CMK (cell line): ENCODE measurements at regions not wholly inside any gene's neighbourhood (a gene's known extent, or its start where the extent isn't known, plus 50 kb on each side); places are given as distances from the start of the nearest gene placed in this dataset.
"Not testable (repeated sequence)": the region's sequence is repeated elsewhere in the genome, so short reads cannot be mapped to it uniquely, and the experiment has no call there.

Source experiments
- DNase-seq: peaks from one replicate; pipeline ENCODE4 v3.0.0-alpha.2; 2010; ENCODE audit warnings: low read depth

DNA sequence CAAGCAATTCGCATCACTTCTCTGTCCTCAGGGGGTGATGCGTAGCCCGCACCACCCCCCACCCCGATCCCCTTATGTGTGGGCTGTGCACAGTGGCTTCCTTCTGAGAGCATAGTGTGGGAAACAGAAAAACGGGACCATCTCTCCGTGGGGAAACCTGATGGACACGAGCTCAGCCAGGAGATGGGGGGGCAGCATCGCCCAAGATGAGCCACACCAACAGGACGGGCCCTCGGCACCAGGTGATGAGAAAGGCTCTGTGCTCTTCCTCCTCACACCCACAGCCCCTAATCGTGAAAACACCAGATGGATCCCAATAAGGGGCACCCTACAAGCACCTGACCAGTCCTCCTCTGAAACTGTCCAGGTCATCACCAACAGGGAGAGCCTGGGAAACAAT is 153.6 kb downstream of the SHANK2 start:
- no peak for DNase-seq

DNA sequence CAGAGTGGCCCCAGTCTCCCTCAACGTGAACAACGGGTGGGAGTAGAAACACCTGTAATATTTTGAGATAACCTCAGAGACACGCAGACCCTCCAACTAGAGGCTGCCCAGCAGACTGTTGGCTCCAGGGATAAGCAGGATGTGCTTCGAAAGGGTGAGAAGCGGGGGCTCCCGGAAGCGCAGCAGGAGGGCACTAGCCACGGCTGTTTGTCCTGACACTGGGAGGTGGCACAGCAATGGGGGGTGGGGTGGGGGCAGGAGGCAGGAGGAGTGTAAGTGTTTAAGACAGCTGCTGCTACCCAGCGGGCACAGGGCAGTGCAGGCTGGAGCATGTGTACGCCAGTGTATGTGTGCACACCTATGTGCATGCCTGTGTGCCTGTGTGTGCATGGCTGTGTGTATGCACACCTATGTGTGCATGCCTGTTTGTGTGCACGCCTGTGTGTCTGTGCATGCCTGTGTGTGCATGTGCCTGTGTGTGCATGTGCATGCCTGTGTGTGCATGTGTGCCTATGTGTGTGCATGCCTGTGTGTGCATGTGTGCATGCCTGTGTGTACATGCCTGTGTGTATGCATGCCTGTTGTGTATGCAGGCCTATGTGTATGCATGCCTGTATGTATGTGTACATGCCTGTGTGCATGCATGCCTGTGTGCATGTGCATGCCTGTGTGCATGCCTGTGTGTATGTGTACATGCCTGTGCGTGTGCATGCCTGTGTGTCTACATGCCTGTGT is 154.7 kb downstream of the SHANK2 start:
- DNase-seq: no peak

DNA sequence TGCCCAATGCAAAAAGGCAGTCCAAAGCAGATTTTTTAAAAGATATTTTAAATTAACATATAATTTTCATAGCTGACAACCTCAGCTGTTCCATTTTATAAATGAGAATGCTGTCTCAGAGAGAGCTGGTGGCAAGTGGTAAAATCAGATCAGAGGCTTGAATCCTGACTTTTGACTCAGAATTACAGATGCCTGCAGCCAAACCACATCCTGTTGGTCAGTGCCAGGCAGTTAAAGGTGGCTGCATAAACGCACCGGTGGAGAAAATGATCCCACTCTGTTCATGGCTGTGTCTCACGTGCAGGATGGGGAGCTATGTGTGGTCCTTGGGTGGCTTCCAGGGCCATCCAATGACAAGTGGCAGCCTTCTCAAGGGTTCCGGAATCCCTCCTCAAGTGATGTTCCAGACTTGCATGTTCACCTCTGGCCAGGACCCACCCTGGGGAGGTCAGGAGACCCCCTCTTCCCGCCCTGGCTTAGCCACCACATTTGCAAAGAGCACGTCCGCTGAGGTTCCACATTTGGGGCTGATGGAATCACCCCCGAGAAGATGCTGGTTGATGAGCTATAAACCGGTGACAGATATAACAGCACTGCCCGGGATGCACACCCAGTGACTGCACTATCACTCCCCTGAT is 155.5 kb downstream of the SHANK2 start:
- DNase-seq: no peak

DNA sequence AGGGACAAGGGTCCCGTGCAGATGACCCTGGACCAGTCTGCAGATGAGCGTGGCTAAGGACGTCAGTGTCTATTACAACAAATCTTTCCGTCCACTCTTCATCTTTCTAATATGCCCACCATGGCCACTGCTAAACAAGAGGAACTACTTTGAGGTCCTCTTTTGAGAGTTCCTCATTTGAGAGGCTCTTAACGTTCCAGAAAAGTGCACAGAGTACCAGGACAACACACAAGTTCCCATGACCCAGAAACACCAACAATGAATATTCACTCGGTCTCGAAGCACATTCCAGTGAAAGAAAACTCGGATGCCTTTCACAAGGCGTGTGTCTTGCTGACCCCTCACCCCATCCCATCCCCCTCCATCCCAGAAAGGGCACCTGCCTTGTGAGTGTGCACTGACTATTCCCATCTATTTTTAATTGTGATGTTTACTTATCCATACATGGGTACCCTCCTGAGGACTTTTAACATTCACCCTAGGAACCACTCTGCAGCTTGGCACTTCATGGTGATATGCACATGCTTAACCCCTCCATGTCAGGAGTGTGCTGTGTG is 157.0 kb downstream of the SHANK2 start:
- DNase-seq: no peak

DNA sequence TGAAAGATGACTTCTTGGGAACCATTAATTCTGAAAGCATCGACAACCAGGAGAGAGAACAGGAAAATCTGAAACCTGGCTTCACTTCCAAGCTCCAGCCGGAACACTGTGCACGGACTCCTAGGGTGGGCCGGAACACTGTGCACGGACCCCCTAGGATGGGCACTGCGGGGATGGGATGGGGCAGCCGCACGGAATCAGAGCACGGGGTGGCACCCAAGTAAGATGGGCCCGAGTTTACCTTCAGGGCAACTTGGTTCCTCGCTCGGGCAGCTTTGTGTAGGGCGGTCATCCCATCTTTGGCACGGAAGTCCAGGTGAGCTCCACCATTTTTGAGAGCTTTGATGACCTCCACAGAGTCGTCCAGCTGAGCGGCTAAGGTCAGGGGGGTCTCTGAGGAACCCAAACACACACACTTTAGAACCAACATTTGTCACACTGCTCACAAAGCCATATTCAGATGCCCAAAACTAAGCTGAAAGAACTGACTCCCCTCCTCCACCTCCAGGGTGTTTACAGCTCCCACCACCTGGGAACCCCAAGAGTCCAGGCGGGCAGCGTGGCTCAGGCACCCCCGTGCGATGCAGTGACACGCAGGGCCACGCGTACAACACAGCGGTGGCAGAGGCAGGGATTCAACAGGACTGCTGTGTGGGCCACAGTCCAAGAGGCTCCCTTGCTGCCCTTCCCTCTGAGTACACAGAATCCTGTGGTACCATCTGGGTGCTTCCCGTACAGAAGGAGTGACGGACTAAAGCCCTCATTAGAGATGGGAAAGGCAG is 157.9 kb downstream of the SHANK2 start:
- DNase-seq: no peak

DNA sequence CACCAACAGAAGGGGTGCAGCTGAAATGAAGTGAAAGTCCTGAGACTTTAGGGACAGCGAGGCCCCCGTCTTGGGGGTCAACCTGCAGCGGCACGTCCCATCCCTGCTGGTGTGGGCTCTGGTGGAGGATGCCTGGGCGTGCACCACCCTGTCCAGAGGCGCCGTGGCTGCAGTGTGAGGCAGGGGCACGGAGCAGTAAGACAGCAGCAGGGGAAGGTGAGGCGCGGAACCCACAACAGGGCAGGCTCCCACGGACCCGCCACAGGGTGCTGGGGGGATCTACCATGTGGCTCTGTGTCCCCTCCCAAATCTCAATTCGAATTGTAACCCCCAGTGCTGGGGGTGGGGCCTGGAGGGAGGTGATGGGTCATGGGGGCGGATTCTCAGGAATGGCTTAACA is 158.6 kb downstream of the SHANK2 start:
- no peak for DNase-seq

DNA sequence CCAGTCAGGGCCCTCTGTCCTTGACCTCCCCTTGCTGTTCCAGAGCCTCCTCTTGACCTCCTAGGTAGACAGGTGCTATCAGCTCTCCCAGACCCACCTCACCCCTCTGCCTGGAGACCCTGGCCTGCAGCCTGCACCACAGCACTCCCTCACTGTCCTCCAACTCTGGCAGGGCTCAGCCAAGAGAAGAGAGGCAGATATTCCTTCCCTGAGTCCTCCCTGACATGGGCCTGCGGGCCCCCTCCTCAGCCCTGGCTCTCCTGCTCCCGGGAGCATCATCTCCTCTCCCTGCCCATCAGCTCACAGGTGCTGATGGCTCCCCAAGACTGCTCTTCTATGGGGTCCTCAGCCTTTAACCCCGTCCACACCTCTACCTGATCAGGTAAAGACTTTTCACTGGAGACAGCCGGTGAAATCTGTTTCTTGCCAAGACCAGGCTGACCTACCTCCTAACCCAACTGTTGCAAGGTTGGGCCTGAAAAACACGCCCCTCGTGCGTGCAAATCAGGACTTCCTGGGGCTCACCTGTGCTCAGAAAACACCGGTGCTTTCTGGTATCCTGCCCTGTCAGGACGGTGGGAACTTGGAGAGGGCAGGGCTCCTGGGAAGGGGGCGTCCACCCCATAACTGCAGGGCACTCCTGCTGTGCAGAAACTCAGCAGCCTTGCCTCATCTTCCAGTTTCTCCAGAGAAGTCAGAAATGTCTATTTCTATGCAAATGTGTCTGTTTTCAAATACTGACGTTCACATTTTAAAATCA is 160.7 kb downstream of the SHANK2 start:
- no peak for DNase-seq

DNA sequence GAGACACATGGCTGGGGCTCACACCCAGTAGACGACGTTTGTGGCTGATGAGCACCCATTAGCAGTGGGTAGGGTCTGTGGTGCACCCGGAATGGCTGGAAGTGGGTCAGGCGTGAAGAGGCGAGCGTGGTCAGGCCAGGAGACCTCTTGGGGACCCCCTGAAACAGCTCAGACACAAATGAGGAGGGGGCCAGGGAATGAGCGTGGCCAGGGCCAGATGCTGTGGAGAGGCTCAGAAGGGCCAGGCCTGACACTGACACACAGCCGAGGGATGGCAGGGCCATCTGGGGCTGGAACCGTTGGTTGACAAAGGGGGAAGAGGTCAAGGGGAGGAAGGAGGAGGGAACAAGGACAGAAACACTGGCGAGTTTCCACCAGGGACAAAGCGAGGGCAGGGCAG is 162.8 kb downstream of the SHANK2 start:
- DNase-seq: no peak

DNA sequence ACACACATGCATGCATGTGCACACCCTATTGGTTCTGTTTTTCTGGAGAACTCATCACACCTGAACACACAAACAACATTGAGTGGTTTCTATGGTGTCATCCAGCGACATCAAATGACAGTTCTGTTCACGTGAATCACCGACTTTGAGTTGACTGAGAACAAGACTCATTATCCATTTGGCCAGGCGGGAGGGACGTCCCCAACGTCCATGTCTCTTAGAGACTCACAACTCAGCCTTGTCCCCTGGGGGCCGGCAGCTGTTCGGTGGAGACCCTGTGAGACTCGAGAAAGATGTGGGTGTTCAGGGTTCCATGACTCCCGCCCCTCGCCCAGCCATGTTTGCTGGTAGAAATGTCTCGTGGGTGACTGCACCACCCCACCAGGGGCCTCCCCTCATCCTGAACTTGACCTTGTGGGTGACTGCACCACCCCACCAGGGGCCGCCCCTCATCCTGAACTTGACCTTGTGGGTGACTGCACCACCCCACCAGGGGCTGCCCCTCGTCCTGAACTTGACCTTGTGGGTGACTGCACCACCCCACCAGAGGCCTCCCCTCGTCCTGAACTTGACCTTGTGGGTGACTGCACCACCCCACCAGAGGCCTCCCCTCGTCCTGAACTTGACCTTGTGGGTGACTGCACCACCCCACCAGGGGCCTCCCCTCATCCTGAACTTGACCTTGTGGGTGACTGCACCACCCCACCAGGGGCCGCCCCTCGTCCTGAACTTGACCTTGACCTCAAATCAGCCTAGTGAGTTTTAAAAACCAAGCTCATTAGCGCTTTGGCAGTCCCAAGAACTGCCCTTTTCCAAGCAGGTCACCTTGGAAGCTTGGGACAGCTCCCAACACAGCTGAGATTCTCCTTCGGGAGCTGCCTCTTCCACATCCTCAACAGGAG is 163.8 kb downstream of the SHANK2 start:
- DNase-seq: not testable (repeated sequence)

DNA sequence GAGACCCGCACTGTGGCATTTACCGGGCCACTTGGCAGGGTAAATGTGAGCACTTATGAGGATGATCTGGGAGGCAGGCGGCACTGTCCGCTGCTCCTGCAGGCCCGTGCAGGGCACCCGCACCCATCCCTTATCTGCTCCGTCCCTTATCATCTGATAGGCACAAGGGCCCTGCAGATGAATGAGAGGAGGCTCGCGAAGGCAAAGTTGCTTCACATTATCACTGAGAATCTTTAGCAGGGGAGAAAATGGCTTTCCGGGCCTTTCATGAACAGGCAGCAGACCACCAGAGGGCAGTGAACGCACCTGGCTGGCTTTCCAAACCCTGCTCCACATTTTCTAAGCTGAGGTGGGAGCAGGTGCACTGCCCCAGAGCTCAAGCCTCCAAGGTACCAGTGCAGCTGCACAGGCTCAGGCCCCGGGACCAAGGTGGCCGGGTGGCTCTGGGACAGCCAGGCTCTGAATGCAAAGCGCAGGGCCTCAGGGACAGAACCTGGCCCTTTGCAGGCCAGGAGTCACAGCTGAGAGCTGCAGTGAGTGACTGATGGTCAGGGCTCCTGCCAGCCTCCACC is 165.6 kb downstream of the SHANK2 start:
- DNase-seq: no peak

DNA sequence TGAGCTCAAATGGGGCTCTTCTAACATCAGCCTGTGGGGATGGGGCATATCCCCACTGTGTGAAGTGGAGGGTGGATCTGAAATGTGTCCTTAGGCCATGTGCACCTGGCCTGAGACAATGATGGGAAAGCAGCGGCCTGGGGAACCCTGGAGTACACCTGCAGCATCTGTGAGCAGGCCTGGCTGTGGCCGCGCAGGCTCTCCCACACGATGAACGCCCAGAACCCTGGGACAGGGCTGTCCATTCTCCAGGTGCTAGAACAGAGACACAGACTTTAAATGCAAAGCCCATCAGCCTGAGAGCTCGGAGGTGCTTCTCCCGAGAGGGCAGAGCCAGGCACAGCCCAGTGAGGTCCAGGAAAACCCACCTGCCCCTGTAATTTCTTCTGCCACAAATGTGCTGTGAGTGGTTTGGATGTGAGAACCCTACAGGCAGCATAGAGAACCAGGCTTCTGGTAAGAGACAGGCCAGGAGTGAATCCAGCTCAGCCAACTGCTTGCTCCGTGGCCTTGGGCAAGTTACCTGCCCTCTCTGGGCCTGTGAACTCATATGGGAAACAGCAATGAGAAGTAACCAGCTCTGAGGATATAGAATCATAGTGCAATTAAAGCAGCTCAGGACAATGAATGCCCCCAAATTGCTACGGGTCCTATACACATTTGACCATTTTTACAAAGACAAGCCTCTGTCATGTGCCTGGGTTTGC is 167.9 kb downstream of the SHANK2 start:
- DNase-seq: no peak

DNA sequence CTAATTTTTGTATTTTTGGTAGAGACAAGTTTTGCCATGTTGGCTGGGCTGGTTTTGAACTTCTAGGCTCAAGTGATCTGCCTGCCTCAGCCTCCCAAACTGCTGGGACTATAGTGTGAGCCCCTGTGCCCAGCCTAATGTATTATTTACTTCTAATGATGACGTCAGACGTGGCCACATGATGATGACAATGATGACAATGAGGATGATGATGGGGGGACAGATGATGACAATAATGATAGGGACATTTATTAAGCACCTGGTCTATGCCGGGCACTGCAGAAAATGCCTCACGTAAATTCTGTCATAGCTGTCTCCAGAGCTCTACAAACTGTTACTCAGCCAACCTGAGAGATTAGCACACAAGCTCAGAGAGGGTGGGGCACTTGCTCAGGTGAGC is 169.3 kb downstream of the SHANK2 start:
- DNase-seq: no peak

DNA sequence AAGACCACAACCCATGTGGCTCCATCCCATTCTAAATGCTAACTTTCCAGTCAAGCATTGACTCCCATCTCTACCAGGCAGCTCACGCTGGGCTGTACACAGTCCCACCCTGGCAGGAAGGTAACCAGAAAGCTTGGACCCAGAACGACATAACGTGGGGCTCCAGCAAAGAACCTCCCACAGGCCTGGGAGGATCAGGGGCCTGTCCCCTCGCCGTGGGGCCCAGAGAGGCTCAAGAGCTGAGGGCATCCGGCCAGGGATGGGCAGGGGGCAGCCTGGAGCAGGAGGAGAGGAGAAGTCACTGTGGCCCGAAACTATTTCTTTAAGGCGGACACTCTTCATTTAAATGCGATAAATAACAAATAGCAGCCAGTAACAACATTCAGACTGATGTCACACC is 169.9 kb downstream of the SHANK2 start:
- no peak for DNase-seq

DNA sequence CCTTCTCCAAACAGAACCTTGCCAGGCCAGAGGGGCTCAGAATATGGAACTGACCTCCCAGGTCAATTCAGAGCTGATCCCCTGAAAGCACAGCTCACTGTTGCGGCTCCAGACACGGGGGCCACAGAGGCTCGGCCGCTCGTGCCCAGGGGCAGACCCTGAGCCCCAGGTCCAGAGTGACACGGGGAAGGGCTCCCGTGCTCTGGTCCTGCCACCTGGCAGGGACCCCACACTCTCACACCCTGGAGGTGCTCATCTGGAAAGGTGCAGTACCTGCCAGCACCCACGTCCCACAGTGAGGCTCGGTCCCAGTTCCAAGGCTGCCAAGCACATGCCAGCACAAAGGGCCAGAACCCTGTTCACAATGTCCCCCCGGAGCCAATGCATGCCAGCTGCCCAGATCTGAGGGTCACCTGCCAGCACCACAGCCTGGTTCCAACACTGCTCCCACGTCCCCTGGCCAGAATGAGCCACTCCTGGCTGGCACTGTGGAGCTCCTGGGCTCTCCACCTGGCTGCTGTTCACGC is 170.6 kb downstream of the SHANK2 start:
- DNase-seq: no peak

DNA sequence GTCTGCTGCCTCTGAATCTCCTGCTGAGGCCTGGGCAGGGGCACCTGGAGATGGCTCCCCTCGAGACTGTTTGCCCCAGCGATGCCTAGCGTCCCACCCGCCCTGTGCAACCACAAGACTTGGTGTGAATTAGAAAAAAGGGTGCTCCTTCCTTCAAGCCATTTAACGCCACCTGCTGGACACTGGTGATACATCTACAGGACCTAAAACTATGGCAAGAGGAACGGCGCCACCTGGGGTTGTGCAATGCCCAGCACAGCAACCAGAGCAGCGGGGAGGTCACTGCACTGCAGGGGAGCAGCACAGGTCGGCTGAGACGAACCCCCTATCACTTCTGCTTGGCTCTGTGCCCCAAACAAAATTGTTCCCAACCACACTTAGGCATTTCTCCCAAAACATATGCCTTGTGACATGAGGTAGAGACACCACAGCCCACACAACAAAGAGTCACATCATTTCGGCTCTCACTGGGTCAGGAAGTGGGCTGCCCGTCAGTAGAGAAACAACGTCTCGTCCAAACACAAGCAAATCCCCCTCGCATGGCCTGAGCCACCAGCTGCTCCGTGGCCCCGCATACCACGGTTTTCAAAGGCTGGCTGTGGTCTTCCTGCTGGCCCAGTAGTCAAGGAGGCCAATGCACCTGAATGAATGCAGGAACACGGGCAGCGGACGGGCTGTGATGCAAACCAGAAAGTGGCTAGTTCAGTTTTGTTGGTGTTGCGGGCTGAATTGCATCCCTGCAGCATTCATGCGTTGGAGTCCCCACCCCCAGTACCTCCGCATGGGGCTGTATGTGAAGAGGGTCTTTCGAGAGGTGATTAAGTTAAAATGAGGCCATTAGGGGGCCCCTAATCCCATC is 171.9 kb downstream of the SHANK2 start:
- peak; percentile 88 for DNase-seq

DNA sequence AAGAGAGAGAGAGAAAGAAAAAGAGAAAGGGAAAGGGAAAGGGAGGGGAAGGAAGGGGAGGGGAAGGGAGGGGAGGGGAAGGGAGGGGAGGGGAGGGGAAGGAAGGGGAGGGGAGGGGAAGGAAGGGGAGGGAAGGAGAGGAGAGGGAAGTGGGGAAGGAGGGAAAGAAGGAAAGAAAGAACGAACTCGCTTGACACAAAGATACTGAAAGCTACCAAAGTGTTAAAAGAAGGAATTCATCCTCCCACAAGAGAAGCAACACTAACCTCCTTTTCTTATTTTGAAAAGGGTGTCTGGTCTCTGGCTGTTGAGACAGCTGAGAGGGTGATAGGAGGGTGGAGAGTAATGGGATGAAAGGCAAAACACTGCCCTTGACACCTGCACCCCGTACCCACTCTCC is 172.6 kb downstream of the SHANK2 start:
- no peak for DNase-seq

DNA sequence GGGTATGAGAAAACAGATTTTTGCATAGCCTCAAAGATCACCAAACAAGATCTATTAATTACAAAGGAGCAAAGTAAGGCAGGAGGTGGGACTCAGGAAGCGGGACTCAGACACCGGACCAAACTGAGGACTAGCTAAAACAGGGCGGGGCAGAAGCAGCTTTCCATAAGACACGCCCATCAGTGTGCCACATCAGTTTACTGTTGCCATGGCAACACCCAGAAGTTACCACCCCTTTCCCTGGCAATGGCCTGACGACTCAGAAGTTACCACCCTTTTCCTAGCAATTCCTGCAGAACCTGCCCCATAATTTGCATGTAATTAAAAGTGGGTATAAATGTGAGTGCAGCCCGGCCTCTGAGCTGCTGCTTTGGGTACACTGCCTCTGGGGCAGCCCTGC is 173.9 kb downstream of the SHANK2 start:
- DNase-seq: no peak

DNA sequence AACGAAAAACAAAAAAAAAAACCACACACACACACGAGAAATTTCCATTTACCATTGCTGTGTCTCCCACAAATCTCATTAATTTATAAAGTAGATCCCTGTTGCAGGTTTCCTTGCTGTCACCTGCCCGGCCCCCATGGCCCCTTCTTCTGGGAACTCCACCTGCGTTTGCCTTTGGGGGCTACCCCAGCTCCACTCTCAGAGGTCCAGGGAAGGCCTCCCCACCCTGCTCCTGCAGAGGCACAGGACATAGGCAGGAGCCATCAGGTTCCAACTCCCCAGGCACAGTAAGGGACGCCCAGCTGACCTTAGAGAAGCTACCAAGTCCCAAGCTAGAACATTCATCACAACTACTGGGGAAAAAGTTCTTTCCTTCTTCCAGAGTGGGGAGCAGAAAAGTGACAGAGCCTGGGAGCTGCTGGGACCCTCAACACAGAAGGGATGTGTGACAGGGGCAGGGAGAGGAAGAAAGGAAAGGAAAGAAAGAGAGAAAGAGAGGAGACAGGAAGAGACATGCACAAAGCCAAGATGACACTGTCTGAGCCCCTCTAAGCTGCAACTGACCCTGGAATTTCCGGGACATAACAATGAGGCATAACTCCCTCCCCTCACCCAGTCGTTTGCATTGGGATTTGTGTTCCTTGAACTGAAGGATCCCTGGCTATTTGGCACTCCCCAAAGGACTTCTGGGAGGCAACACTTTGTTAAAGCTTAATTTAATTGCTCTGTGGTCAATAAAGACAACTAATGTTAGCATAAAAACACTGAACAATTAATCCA is 175.7 kb downstream of the SHANK2 start:
- DNase-seq: no peak
